GM12892 (cell line): ENCODE measurements at regions not wholly inside any gene's neighbourhood (a gene's known extent, or its start where the extent isn't known, plus 50 kb on each side); places are given as distances from the start of the nearest gene placed in this dataset.

ENCODE experiments used
- POLR2A ChIP-seq: IDR thresholded peaks from 2 replicates; pipeline ENCODE4 v1.6.1; 2011; ENCODE audit warnings: low read depth, low read length, control low read depth
- POLR2AphosphoS5 ChIP-seq: IDR thresholded peaks from 2 replicates; pipeline ENCODE4 v1.6.1; 2011; ENCODE audit warnings: low read depth, low read length, control low read depth
- TAF1 ChIP-seq: IDR thresholded peaks from 2 replicates; pipeline ENCODE4 v1.6.1; 2011; ENCODE audit warnings: low read depth, mild to moderate bottlenecking, control low read depth, low read length, borderline replicate concordance

DNA sequence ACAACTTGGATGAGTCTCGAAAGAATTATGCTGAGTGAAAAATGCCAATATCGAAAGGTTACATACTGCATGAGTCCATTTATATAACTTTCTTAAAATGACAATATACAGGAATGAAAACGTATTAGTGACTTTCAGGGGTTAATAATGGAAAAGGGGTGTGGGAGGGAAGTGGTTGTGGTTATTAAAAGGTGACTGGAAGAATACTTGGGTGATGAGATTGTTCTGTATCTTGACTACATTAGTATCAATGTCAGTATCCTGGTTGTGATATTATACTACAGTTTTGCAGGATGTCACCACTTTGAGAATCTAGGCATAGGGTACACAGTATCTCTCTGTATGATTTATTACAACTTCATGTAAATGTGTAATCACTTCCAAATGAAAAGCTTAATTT lies 204.5 kb downstream of the DTHD1 start:
- TF ChIP-seq POLR2A (no peak), POLR2AphosphoS5 (no peak), TAF1 (no peak)
